ENCODE measurements at regions not wholly inside any gene's neighbourhood (a gene's known extent, or its start where the extent isn't known, plus 50 kb on each side); places are given as distances from the start of the nearest gene placed in this dataset.

- Histone ChIP-seq H3K27ac (ENCODE audit: insufficient read depth, low read depth, low read length) (peak overlapping the region; percentile 88), H3K4me1 (ENCODE audit: control insufficient read depth, extremely low read depth, insufficient read depth, low read length) (peaks cover 73% of the 10 kb centered on the region), H2AFZ (ENCODE audit: low read depth, low read length) (no peak overlapping the region), H3K4me2 (ENCODE audit: insufficient read depth, low read length) (no peak overlapping the region), H3K27me3 (ENCODE audit: control insufficient read depth in 2 of 2, insufficient read depth in 2 of 2, low read length in 2 of 2) (no peaks in the 10 kb centered on the region), H4K20me1 (replicated peaks; ENCODE audit: control insufficient read depth, extremely low read depth, insufficient read depth, low read length) (no peaks in the 10 kb centered on the region), H3K4me3 (replicated peaks in 1 of 3; ENCODE audit: insufficient read depth in 1 of 3, low read depth in 1 of 3, low read length in 3 of 3) (no peak overlapping the region), H3K36me3 (ENCODE audit: control insufficient read depth in 2 of 2, extremely low read depth in 1 of 2, insufficient read depth in 2 of 2, low read length in 2 of 2) (no peaks in the 10 kb centered on the region), H3K9me3 (replicated peaks; ENCODE audit: control insufficient read depth, insufficient read depth, low read length) (no peaks in the 10 kb centered on the region), H3K79me2 (ENCODE audit: control insufficient read depth, insufficient read depth, low read length) (no peaks in the 10 kb centered on the region), H3K9ac (replicated peaks; ENCODE audit: extremely low read depth, insufficient read depth, low read length) (no peak overlapping the region), H3K9me1 (replicated peaks; ENCODE audit: control insufficient read depth, extremely low read depth, insufficient read depth, low read length) (no peaks in the 10 kb centered on the region)
- ChIA-PET POLR2A (no interaction called here), CTCF (interaction anchor here (0.8 to 1.9 kb wide), 8 partner anchors 9 to 458 kb away, joined by 3 to 6 read pairs (median 6); no protein-coding TSS in a partner anchor)
- intact Hi-C loops (cut with micrococcal nuclease) (loop anchor here (2.0 to 5.0 kb wide), 6 partner anchors 29 to 457 kb away; partner anchors contain the start of gene NAPB), dilution Hi-C loops (cut with MboI; ENCODE audit: extremely low pct_ligation_motif_present, low sequenced_read_pairs) (no loop called here)
- FAIRE-seq (peak; percentile 55), DNase-seq (ENCODE audit: low read depth, low spot score) (no peak)
- BruUV-seq (replicated peaks) = no TSS peak
- no peak for TF ChIP-seq FOS (IDR thresholded peaks at IDR 0.05; ENCODE audit: borderline replicate concordance, insufficient read depth, low read length)
These were observed 63.6 kb upstream of the CD93 start for GRCh38 chr20:23149623-23150279.

DNA sequence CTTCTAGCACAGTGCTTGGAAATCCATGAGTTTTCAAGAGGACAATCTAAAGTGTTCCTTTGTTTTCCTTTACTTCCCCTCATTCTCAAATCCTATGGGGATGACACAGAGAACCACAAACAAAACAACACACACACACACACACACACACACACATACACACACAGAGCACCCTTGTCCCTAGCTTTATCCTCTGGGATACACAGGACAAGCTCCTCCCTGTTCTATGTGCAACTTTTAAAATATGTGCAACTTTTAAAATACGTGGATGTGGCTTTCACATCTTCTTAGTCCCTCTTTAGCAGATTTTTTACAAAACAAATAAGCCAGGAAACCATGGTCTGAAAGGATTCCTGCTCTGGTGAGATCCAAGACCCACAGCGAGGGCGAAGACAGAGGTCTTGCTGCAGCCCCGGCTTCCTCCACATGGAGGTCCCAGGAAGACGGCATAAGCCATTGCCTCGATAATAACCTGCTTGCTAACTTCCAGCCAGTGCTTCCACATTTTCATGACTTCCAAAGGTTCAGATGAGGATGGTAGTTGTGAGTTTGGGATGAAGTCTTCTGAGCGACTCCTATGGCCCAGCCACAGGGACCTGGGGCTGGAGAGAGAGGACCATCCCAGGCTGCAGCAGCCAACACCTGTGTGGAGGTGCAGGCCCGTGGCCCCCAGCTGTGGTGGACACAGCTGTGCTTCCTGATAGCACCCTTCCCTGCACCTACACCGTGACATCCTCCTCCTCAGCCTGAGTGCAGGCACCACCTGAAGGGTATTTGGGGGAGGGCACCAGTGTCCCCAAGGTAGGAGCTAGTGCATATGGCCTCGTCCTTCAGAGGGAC is 62.8 kb upstream of the CD93 start:
- POLR2A ChIA-PET = no interaction called here
- no peak for FAIRE-seq

More for the DNA sequence above, 62.8 kb upstream of the CD93 start:
- H3K4me1 ChIP-seq (ENCODE audit: control insufficient read depth, extremely low read depth, insufficient read depth, low read length) = peaks cover 81% of the 10 kb centered on the region
- H3K27ac ChIP-seq (ENCODE audit: insufficient read depth, low read depth, low read length) = peak overlapping the region; percentile 88
- intact Hi-C loops (cut with micrococcal nuclease) (loop anchor here (2.0 to 5.0 kb wide), 5 partner anchors 30 to 457 kb away; partner anchors contain the start of gene NAPB), dilution Hi-C loops (cut with MboI; ENCODE audit: extremely low pct_ligation_motif_present, low sequenced_read_pairs) (no loop called here)
- H3K36me3 ChIP-seq (ENCODE audit: control insufficient read depth in 2 of 2, extremely low read depth in 1 of 2, insufficient read depth in 2 of 2, low read length in 2 of 2) = no peaks in the 10 kb centered on the region
- no peak for DNase-seq (ENCODE audit: low read depth, low spot score)
- no TSS peak for BruUV-seq (replicated peaks)
- H4K20me1 ChIP-seq (replicated peaks; ENCODE audit: control insufficient read depth, extremely low read depth, insufficient read depth, low read length) = no peaks in the 10 kb centered on the region
- CTCF ChIA-PET = interaction anchor here (0.7 to 1.9 kb wide), 7 partner anchors 10 to 98 kb away, joined by 3 to 6 read pairs (median 6); no protein-coding TSS in a partner anchor
- H2AFZ ChIP-seq (ENCODE audit: low read depth, low read length) = no peak overlapping the region
- no peaks in the 10 kb centered on the region for H3K9me1 ChIP-seq (replicated peaks; ENCODE audit: control insufficient read depth, extremely low read depth, insufficient read depth, low read length)
- H3K9me3 ChIP-seq (replicated peaks; ENCODE audit: control insufficient read depth, insufficient read depth, low read length) = no peaks in the 10 kb centered on the region
- TF ChIP-seq GATA2 (IDR thresholded peaks at IDR 0.05; ENCODE audit: insufficient read depth, insufficient read length, low read depth, low read length) (no peak), EZH2 (IDR thresholded peaks at IDR 0.05; ENCODE audit: borderline replicate concordance, low read depth, low read length, severe bottlenecking) (no peak), MAX (IDR thresholded peaks at IDR 0.05; ENCODE audit: insufficient read depth, insufficient read length) (no peak), POLR2A (IDR thresholded peaks at IDR 0.05; ENCODE audit: low read depth, low read length) (no peak), POLR2AphosphoS5 (IDR thresholded peaks at IDR 0.05; ENCODE audit: insufficient read depth, low read depth, low read length) (no peak), CTCF (IDR thresholded peaks at IDR 0.05; ENCODE audit: extremely low read depth in 1 of 2, insufficient read depth in 1 of 2, low read depth in 1 of 2, low read length in 2 of 2) (no peak), JUN (IDR thresholded peaks at IDR 0.05; ENCODE audit: borderline replicate concordance, insufficient read depth, insufficient read length, low read depth) (no peak), MYC (IDR thresholded peaks at IDR 0.05; ENCODE audit: low read depth, low read length) (no peak), FOS (IDR thresholded peaks at IDR 0.05; ENCODE audit: borderline replicate concordance, insufficient read depth, low read length) (no peak)
- H3K79me2 ChIP-seq (ENCODE audit: control insufficient read depth, insufficient read depth, low read length) = no peaks in the 10 kb centered on the region
- peak overlapping the region; percentile 42 for H3K4me2 ChIP-seq (ENCODE audit: insufficient read depth, low read length)
- no peak overlapping the region for H3K4me3 ChIP-seq (replicated peaks in 1 of 3; ENCODE audit: insufficient read depth in 1 of 3, low read depth in 1 of 3, low read length in 3 of 3)
- no peaks in the 10 kb centered on the region for H3K27me3 ChIP-seq (ENCODE audit: control insufficient read depth in 2 of 2, insufficient read depth in 2 of 2, low read length in 2 of 2)
- peak overlapping the region; percentile 82 for H3K9ac ChIP-seq (replicated peaks; ENCODE audit: extremely low read depth, insufficient read depth, low read length)

Data from endothelial cell of umbilical vein (primary cell).